Stimulated activated CD8-positive, alpha-beta memory T cell treated with anti-CD3 and anti-CD28 coated beads, Interleukin-12 subunit alpha, Interleukin-12 subunit beta, amount 100 ng/mL, for 24 hours (primary cell): ENCODE measurements at regions not wholly inside any gene's neighbourhood (a gene's known extent, or its start where the extent isn't known, plus 50 kb on each side); places are given as distances from the start of the nearest gene placed in this dataset.

Source experiments
- DNase-seq: peaks from one replicate; pipeline ENCODE4 v3.0.0-alpha.2; 2020; ENCODE audit errors: extremely low read depth

- no peak for DNase-seq
Measured at GRCh38 chr11:116187026-116187425, 585.8 kb downstream of the BUD13 start.

GRCh38 chr11:116185551-116185950 is 587.2 kb downstream of the BUD13 start:
- no peak for DNase-seq

GRCh38 chr11:116184763-116185162 is 588.0 kb downstream of the BUD13 start:
- DNase-seq = no peak

GRCh38 chr11:116182356-116182966 is 590.3 kb downstream of the BUD13 start:
- no peak for DNase-seq

DNA sequence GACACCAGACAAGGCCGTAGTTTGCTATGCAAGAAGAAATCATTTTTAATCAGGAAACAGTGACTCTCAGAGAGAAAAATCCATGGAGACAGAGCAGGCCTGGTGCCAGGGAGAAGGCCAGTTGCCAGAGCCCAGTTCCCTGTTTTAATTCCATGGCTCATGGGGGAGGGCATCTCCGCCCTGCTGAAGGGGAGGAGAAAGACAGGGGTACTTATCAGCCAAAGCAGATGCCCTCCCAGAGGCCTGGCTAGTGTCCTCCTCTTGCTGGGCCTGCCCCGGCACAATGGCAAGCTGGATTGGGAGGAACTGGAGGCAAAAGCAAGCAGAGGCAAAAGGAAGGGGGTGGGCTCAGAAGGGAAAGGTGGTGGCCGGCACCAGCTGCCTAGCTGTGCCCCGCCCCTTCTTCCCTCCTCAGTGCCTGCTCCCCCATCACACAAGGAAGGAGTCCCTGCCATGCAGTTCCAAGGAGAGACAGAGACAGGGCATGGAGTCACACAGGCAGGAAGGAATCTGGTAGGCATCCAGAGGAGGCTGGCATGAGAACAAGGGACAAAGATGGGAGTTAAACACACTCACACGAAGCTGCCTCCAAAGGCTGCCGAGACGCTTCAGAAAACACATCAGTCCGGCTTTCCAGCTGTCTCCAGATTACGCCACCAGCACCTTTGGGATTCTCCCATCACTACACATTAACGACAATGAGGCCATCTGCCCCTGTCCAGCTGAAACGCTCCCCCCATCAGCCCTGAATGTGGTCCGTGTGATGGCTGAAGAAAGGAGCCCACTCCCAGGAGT is 591.8 kb downstream of the BUD13 start:
- DNase-seq = no peak

GRCh38 chr11:116179401-116179800 is 593.4 kb downstream of the BUD13 start:
- DNase-seq = no peak

DNA sequence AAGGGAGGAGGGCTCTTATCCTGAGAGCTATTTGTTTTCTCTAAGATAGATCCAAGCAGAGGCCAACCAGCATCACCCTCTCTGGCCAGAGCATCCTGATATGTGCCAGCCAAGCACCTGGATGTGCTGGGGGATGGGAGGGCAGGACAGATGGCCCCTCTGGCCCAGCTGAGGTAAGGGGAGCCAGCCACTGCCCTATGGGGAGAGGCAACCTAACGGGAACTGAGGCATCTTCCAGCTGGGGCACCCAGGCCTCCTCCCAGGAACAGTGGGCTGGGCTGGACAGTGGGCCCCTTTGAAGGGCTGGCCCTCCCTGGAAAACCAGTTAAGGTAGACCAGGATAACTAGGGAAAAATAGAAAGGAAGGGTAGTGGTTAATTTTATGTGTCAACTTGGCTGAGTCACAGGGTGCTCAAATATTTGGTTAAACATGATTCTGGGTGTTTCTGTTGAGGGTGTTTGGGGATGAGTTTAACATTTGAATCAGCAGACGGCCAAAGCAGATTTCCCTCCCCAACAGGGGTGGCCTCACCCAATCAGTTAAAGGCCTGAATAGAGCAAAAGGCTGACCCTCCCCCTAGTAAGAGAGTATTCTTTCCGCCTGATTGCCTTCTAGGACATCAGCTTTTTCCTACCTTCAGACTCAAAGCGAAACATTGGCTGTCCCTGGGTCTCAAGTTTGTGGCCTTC is 595.1 kb downstream of the BUD13 start:
- DNase-seq = no peak

- DNase-seq = no peak
Measured at GRCh38 chr11:116176484-116177005, 596.2 kb downstream of the BUD13 start.

DNA sequence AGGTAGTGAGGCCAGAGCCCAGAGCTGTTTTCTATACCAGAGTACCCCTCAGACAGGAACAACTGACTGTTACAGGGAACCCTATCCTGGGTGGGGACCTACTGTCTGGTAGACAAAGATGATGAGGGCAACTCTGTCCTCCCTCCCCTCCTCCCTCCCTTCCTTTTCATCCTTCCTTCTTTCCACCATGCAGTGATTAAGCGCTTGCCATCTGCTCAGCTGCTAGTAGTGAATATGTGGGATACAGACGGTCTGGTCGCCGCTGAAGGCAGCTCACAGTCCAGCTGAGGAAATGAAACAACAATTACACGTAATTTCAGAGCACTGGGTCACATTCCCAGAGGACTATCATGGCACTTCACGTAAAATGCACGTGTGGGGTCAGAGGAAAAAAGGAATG is 597.1 kb downstream of the BUD13 start:
- DNase-seq = no peak

DNA sequence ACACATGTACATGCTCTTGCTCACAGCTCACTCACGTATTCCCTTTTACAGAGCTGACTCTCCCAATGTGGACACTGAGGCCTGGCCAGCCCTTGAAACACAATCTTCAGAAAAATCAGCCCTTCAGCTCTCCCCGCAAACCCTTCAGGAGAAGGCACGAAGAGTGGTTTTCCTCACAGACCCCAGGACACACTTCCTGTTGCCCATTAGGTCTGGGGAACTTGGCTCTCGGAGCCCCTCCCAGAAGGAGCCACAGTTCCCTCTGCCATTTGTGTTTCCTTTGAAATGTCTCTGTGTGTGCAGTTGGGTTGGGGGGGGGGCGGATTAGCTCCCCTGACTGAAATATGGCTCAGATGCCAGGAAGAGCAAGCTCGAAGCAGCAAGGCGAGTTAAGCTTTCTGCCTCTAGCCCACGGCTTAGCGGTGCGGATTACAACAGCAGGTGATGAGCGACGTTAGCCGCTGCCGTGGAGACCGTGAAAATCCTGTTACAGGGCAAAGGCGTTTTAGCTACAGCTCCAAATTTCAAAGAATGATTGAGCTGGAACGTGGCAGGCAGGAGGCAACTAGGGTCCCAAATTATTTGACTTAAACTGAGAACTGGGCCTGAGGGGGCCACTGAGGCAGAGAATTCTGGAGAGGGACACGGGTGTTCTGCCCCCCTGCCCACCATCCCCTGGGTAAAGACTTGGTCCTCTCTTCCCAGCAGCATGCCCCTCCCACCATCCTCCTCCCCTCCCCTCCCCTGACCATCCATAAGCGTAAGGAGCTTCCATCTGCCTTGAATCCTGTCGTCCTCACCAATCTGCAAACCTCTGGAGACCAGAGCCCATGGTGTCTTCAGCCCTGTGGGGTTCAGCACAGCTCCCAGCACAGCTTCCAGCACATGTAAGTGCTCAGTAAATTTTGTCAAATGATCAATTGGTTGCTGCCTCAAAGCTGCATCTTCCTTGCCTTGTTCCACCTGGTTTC is 598.6 kb downstream of the BUD13 start:
- no peak for DNase-seq

DNA sequence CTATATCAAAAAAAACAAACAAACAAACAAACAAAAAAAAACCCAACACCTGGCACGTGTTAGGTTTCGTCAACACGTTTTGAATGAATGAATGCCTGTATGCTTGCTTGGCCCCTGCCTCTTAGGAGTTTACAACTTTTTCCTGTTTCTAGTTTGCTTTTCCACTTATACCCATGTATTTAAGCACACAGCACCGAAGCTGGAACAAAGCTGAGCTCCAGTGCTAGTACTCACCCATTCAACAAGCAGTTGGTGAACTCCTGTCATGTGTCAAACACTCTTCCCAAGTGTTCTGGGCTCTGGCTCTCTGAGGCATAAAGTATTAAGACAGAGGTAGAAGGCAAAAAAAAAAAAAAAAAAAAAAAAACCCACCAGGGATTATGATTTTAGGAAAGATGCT is 599.3 kb downstream of the BUD13 start:
- no peak for DNase-seq

GRCh38 chr11:116172851-116173250 is 599.9 kb downstream of the BUD13 start:
- no peak for DNase-seq

- DNase-seq = no peak
Measured at GRCh38 chr11:116172156-116172555, 600.6 kb downstream of the BUD13 start.

DNA sequence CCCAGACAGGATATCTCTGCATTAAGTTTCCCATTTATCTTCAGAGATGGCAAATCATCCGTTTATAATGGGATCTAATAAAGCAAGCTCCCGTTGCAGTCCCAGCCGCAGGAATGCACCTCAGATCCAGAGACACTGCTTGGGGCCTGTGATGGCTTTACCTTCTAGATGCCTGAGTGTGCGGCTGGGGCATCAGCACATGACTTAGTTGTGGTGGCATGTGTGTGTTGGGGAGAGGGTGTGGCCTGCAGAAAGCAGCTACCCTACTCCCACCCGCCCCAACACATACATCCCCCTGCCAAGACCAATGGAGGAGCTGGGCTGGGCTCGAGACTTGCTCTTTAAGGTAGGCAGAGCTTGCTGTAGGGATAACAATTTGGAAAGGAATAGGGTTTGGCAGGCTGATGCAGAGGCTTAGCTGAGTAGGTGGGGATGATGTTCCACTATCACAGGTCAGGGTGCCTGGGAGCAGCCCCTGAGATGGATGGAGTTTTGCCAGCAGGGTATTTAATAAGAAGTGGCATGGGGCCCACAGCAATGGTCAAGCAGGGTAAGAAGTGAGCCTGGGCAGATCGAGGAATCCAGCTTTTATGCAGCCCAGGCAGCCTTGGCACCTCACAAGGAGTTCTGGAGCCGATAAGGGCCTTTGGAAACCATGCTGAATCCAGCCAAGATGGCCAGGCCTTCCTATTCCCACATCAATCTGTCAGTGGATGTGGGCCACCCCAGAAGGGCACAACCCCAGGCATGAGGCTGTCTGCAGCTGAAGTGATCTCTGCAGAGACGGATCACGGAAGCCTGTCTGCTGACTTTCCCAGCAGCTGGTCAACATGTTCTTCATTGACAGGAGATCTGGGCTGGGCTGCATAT is 601.3 kb downstream of the BUD13 start:
- DNase-seq = no peak

DNA sequence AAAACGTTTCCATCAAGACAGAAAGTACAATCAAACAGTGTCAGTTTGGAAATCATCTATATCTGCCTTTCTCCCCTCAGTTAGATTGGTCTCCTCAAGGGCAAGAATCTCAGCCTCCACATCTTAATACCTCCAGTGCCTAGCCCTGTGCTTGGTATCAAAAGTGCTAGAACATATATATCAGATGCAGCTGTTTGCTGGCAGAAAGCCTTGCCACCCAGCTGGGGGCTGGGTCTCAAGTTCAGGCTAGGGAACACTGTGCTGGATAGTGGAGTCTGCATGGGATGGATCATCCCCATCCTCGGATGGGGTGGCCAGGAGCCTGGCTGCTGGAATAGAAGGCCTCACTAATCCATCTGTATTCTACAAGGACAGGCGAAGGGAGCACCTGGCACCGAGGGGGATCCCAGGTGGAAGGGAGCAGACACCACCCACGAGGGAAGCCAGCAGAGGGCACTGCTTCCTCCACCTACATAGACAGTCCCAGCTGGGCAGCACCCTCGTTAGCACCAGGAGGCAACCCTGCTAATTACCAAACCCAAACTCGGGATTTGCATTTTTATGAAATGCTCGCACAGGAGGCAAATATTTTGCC is 602.2 kb downstream of the BUD13 start:
- DNase-seq = no peak

DNA sequence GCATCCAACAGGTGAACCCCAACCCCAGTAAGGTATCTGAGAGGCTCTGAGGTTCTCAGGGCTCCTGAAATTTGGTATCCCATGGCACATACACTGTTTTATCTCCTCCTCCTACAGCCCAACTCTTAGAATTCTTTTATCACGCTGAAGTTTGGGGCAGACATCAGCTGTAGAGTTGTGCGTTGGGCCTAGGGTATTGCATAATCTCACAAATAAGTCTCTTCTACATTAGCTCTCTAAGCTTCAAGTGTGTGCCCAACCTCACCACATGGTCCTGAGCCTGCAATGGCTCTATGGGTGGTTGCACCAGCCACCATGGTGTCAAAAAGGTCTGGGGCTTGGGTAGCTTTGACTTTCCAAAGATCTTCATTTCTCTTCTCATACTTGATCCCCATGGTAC is 603.0 kb downstream of the BUD13 start:
- no peak for DNase-seq

- no peak for DNase-seq
Measured at GRCh38 chr11:116168459-116168787, 604.4 kb downstream of the BUD13 start.

GRCh38 chr11:116167706-116168458 is 604.9 kb downstream of the BUD13 start:
- no peak for DNase-seq
